HG02852 (cell line): ENCODE measurements at regions not wholly inside any gene's neighbourhood (a gene's known extent, or its start where the extent isn't known, plus 50 kb on each side); places are given as distances from the start of the nearest gene placed in this dataset.

ENCODE experiments used
- ATAC-seq: cut with Tn5 transposase; IDR thresholded peaks from one replicate; pipeline ENCODE4 v1.9.1; 2021; ENCODE audit warnings: mild to moderate bottlenecking, moderate library complexity; ENCODE audit not compliant: unreplicated experiment

DNA sequence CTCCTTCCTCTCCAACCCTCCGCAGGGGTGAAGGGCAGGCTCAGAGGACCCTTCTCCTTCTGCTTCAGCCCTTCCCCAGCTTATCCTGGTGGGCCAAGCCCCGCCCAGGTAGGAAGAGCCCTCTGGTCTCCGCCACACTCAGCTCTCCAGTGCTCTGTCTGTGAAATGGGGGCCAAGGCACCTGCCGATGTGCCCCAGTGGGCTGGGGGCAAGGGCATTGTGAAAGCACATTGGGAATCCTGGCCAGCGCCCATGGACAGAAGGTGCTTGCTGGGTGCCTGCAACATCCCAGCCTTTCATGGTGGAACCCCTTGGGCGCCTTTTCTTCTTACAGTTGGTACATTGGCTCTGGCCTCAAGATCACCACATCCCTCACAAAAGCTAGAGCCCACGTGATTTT lies 150.8 kb downstream of the INHBB start:
- no peak for ATAC-seq

DNA sequence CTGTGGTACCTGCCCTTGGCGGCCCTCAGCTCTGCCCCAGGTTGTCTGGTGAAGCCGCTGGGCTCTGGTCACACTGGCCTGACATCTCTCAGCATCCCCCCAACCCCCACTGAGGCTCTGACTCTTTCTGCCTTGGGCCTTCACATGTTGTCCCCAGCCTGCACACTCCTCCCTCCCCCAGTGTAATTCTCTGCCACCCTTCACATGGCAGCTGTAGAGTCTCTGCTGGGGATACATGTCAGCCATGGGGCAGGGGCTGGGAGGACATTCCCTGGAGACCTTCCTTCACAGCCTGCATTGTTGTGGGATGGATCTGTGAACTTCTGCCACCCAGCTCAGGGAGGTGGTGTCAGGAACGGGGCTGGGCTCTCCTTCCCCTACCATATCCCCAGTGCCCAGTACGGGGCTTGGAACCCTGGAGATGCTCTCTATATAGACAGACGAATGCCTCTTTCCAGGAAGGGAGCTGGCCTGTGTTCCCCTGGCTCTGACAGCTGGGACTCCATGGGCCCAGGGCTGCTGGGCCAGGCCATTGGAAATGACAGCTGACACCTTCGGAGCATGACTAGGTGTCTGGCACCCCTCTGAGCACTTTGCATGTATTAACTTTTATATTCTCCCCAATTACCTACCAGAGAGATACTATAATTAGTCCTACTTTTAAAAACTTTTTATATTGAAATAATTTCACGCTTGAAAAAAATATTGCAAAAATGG lies 151.5 kb downstream of the INHBB start:
- no peak for ATAC-seq

DNA sequence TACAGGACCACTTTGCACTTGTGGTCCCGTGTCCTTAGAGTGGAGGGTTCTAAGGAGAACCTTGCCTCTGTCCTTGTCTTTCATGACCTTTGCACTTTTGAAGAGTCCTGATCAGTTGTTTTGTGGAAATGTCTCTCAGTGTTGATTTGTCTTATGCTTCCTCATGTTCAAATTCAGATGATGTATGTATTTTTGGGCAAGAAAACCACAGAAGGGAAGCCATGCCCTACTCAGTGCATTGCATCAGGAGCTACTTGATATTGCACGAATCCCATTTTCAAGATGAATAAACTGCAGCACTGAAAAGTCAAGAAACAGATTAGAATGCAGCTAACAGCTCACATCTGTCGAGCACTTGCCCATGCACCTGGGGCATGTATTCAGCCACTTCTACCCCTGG lies 152.2 kb downstream of the INHBB start:
- ATAC-seq, result no peak

DNA sequence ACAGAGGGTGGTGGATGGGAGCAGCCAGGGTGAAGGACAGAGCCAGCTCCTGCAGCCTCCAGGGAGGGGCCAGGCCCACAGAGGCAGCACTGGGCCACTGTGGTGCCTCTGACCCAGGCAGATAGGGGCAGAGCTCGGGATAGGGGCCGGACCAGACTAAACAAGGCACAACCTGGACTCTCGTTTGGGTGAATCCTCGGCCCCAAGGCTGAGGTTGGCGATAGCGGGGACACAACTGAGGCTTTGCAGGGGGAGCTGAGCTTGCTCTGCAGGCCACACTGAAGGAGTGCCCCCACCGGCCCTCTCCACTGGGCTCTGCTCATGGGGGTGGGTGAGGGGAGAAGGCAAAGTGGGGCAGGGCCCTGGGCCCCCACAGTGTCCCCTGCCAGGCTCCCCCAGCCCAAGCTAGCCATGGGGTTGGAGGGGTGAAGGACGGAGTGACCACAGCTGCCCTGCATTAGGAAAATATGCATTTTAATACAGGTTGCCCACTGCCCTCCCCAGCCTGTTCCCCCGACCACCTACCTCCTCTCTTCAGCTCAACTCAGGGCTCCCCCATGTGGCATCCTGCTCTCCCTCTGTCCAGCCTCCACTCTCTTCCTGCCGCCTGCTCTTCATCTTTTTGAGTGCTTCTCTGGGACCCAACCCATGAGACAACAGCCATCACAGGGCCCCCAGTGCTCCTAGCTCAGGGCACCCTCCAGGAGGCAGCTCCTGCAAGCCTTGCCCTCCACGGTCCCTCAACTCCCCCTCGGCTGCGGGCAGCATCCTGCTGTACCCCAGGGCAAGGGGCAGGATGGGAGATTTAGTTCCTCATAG lies 152.8 kb downstream of the INHBB start:
- no peak for ATAC-seq

DNA sequence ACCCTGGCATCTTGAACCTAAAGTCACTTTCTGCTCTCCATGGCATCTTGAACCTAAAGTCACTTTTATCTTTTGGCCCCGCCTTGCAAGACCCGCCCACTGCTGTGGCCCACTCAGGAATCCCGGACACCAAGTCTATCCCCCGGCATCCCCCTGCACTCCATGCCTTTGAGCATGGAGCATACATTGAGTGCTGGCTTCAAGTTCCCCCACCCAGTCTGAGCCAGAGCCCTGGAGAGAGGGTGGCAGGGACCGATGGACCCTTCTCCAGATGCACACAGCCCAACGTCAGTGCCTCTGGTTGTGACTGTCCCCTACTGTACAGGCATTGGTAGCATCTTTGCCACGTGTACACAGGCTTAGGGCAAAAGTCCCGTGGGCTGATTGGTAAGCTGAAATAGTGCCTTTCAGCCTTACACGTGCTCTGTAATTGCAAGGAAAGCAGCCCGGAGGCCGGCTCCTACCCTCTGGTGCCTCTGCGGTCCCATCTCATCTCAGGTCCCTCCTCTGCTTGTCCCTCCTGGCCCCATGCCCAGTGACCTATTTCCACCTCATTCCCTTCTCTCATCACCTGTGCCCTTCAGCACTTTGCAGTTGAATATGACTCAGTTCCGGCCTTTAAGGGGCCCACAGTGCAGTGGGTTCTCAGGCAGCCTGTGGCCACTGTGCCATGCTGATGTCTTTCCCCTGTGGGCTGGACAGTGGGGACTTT lies 154.0 kb downstream of the INHBB start:
- no peak for ATAC-seq

DNA sequence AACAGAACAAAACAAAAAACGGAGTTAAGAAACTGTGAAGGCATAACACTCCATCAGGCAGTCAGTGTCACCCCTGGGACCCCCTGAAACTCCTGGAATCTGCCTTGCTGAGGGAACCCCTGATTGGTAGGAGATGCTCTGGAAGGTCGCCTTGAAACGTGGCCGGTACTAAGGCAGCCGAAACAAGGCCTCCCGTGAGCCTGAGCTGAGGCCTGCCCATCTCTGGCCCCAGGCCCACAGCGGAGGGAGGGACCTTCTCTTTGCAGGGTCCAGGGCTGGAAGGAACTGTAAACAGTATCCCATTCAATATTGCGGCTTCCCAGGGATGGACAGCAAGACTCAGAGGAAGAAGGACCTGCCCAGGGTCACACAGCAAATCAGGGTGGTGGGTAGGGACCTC lies 155.7 kb downstream of the INHBB start:
- no peak for ATAC-seq

DNA sequence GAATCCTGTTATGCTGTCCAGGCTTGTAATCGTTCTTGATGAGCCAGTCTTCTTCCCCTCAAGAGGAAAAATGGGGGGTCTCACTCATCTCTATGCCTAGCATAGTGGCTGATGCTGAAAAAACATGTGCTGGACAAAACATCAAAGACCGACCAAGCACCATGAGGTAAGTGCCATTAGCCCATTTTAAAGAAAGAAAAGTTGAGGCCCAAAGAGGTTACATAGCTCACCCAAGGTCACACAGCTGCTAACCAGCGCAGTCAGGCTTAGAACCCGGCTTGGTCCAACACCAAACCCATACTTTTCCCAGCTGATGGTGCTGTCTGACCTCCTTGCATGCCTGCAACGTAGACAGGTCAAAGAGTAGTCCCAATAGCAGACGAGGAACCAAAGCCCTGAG lies 156.4 kb downstream of the INHBB start:
- ATAC-seq, result no peak

DNA sequence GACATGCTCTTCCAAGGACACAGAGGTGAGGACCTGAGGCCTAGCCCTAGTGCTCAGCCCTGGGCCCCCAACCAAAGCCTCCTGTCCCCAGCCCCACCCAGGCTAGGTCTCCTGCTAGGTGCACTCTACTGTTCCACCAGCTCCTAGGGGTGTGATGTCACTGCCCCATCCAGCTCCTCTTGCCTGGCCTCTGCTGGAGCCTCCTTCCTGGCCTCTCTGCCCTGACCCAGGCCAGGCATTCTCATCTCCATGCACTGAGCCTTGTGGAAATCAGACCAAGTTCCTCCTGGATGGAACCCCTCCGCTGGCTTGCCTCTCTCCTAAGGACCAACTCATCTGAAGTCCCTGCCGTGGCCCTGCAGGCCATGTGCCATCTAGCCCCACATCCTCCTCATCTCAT lies 156.8 kb downstream of the INHBB start:
- ATAC-seq, result no peak

DNA sequence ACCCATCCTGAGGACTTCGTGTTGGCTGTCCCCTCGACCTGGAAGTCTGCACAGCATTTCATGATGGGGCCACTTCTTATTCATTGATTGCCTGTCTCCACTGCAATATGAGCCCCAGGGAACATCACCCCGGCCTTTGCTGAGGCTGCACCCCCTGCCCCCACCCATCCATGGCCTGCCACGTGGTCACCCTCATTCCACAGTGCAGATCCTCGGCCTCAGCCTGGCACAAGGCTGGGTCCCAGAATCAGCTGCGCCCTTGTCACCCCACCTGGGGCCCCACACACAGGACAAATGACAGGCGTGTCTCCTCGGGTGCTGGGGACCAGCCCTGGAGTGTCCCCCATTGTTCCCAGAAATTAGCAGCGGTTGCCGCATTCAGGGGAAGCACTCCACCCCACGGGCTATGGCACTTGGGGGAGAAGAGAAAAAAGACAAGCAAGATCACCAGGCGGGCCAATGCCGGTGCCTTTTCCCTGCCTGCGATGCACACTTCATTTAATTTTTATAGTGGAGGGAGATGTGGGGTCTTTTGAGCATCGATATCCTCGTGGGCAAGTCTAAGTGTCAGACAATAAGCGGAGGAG lies 157.4 kb downstream of the INHBB start:
- ATAC-seq, result no peak

DNA sequence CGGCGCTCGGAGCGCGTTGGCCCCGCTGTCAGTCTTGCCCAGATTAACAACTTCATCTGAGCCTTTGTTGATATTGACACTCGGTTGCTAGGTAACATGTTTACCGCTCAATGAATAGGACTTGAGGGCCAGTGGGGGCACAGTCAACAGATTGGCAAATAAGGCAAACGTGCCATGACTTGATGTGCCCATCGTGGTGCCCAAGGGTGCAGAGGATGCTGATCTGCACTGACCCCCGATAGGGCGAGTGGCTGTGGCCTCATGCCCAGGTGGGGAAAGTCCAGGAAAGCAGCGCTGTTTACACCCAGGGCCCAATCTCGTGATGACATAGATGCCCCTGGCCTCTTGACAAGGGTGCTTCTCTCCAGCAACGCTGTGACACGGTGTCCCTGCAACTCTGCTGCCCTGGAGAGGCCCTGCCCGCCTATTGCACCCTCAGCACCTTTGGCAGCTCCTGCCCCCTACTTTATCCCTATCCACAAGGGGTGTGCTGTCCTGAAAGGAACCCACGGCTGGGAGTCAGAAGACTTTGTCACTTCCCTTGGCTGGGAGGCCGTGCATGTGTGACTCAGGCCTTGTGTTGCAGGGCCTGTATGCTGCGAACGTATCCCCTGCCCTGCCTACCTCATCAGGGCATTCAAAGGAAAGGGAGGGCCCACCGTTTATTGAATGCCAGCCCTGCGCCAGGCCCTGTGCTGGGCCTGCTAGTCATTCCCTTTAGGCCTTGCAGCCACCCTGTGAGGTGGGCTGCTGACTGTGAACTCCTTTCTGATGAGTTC lies 158.0 kb downstream of the INHBB start:
- no peak for ATAC-seq

DNA sequence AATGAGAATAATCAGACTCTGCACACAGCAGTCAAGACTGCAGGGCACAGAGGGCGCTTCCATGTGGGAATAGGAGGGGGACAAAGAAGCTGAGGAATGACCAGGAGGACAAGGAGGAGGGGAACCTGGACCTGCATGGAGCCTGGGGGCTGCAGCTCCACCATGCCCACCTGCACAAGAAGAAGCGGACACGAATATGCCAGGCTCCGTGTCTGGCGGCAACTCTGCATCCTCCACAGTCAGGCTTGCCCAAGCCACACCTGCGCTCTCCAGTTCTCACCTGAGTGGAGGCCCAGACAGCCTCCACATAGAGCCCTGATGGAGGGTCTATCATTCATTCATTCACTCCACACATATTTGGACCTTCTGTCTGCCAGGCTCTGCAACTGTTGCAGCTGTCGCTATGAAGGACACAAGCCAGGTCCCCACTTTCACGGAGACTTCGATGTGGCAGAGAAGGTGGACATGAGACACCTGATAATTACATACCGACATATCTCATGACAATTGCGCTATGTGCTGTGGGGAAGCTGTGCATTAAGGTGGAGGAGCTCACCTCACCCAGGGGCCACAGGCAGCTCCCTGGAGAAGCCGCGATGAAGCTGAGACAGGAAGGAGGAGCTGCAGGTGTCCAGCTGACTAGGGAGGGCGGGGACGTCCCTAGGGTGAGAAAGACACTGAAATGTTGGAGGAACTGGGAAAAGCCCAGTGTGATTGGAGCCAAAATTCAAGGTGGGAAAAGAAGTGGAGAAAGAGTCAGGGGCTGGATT lies 159.2 kb downstream of the INHBB start:
- ATAC-seq, result no peak

DNA sequence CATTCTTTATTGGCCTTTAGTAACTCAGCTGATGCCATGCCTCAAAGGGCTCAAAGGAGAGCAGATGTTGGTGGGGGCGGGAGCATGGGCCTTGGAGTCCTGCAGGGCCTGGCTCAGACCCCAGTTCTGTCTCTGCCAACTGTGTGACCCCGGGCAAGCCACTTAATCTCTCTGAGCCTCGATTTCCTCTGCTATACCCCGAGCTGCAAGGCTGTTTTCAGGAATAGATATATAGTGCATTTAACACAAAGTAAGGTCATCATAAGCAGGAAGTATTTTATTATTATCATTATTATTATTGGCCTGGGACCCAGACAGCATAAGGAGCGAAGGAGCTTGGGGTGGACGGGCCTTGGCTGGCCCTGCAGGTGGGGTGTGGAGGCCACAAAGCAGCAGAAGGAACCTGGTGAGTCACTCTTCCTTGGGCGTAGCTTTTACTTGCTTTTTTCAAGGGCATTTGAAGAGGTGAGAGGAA lies 162.7 kb downstream of the INHBB start:
- ATAC-seq, result no peak

DNA sequence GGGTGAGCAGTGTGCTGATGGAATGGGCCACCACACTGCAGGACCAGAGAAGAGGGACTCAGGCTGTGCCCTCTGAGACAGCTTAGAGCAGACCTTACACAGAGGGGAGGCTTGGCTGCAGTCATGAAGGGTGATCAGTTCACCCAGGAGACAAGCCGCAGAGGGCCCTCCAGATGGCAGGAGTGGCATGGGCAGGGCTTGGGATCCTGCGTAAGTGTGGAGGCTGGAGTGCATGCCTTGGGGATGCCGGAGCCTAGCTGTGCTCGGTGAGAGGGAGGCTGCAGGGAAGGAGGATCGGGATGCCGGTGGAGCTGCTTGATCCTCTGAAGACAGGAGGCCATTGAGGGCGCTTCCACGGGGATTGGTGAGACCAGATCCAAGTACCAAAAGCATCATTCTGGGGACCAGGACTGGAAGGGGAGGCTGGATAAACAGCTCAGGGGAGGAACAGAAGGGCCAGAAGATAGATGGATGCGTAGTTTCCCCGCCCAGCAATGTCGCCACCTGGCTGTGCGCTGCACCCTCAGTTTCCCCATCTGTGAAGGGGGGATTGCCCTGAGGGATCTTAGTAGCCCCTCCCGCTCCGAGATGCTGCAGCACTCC lies 163.4 kb downstream of the INHBB start:
- no peak for ATAC-seq

DNA sequence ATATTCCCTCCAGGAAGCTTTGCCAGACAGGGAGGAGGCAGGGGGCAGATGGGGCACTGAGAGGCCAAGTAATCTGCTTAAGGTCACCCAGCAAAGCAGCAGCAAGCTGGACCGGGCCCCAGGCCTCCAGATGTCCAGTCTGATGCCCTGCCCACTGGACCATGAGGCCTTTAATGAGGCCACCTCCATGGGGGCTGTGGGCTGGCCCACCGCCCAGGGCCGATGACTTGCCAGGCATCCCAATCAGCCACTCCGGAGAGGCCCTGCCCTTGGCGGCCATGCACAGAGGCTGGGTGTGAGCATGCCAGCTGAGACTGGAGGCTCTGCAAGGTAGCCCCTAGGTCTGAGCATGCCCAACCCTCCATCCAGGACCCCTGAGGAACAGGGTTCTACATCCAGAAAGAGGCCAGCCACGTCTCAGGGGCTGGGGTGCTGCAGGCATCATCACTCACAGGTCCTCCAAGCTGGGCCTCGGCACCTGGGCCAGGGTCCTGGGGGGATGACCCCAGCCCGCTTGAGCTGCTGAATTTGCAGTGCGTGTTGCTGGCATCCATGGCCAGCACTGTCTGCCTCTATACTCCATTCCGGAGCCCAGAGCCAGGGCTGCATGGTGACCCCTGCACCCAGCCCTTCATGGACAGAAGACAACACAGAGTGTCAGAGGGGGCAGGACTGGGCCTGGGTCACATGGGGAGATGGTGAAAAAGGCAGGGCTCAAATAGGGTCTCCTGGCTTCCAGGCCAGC lies 164.2 kb downstream of the INHBB start:
- no peak for ATAC-seq

DNA sequence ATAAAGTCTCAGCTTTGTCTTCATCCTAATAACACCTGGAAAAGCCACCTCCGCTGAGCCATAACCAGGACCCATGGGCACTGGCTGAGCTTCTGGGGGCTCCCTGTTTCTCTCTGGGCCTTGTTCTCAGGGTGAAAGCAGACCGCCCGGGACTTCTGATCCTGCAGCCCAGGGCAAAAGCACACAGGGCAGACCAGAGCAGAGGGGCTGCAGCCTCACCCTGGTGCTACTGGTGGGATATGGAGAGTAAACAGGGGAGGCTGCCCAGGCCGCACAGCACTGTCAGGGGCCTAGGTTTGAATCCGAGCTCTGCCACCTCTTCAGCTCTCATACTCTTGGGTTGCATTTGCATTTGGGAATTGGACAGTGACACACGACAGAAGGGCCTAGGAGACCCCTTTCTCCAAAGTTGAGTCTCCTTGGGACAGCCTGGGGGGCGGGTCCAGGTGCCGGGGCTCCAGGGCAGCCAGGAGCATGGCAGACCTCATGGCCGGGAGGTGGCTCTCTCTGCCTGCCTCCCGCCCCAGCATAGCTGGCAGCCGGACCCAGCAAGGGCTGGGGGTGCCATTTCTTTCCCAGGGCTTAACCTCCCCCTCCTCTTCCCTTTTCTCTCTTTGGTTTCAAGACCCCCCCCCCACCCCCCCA lies 164.9 kb downstream of the INHBB start:
- no peak for ATAC-seq

DNA sequence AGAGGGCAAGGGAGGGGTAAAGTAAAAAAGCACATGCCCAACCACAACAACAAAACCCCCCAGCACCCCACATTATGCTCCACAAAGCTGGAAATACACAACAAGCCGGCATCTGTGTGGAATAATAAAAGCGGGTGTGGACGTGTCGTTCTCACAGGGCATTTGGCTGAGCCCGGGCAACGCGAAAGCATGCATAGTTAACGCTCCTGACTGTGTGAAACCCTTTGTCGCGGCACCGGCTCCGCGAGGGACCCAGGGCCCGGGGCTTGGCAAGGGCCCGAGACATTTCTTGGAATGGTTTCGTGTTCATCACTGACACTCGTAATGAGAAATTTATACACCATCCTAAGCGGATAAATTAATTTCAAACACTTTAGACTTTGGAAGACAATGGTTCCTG lies 165.6 kb downstream of the INHBB start:
- no peak for ATAC-seq

DNA sequence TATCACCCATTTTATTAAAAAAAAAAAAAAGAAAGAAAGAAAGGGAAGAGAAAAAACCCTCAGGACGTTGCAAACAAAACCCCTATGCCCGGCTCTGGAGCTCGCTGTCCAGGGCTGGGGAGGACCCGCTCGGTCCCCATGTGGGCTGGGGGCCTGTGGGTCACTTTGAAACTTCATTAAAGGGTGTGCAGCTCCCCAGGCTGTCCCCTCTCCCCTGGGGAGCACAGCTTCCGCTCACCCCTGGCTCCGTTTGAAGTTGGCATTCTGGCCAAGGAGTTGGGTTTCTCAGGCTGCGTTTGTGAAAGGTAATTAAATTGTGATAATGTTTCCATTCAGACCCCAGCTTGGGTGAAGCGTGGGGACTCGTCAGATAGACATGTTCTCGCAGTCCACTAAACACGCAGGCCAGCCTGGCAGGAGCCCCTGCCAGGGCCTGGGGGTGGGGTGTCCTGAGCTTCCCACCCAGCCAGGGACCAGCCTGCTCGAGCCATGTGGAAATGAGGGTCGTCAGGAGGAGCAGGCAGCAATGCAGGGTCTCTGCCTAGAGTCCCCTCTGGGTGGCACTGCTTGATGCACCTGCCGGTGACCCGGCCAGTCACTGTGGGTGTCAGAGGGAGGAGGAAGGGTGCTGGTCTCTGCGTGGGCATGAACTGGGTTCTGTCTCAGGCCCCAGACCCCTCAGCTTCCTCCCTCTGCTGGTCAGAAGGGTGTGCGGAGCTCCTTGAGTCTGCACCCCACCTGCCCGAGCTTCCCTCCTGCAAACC lies 166.2 kb downstream of the INHBB start:
- no peak for ATAC-seq
